GM13977 (cell line): ENCODE measurements at regions not wholly inside any gene's neighbourhood (a gene's known extent, or its start where the extent isn't known, plus 50 kb on each side); places are given as distances from the start of the nearest gene placed in this dataset.
"Not testable (repeated sequence)": the region's sequence is repeated elsewhere in the genome, so short reads cannot be mapped to it uniquely, and the experiment has no call there.

ENCODE experiments used
- DNase-seq: peaks from one replicate; pipeline ENCODE4 v3.0.0; 2012; ENCODE audit warnings: low spot score
- in situ Hi-C: fragments of 300-500 bp; cut with MboI; formaldehyde crosslinking; loops from one replicate; pipeline ENCODE4 v1.12.0; 2022; ENCODE audit warnings: low sequenced_read_pairs, low pct_unique_long_range_greater_than_20kb, mixed read lengths, inconsistent platforms; ENCODE audit not compliant: unreplicated experiment
- TF ChIP-seq, protein P1 (sequence below): IDR thresholded peaks from 2 replicates; pipeline ENCODE4 v1.5.1; 2012; ENCODE audit warnings: mild to moderate bottlenecking, control low read depth; ENCODE audit not compliant: insufficient read depth; ENCODE audit errors: extremely low read depth, missing control alignments

DNA sequence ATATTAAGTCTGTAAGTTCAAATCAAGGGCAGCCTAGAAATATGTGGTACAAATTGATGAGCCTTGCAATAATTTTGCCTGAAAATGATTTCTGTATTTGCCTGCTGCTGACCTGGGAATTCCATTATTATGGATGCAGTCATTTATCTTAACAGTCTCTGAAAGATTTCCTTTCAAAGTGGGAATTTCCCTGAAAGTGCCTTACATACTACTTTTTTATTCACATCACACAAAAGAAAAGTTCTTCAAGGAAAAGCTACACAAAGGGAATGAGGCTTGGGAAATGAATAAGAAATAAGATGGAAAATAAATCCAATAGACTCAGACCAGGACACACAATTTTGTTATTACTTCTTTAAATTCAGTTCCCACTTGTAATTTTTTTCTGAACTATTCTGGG is 537.8 kb upstream of the PTGER4 start:
- TF ChIP-seq, protein P1, sequence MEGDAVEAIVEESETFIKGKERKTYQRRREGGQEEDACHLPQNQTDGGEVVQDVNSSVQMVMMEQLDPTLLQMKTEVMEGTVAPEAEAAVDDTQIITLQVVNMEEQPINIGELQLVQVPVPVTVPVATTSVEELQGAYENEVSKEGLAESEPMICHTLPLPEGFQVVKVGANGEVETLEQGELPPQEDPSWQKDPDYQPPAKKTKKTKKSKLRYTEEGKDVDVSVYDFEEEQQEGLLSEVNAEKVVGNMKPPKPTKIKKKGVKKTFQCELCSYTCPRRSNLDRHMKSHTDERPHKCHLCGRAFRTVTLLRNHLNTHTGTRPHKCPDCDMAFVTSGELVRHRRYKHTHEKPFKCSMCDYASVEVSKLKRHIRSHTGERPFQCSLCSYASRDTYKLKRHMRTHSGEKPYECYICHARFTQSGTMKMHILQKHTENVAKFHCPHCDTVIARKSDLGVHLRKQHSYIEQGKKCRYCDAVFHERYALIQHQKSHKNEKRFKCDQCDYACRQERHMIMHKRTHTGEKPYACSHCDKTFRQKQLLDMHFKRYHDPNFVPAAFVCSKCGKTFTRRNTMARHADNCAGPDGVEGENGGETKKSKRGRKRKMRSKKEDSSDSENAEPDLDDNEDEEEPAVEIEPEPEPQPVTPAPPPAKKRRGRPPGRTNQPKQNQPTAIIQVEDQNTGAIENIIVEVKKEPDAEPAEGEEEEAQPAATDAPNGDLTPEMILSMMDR: no peak

DNA sequence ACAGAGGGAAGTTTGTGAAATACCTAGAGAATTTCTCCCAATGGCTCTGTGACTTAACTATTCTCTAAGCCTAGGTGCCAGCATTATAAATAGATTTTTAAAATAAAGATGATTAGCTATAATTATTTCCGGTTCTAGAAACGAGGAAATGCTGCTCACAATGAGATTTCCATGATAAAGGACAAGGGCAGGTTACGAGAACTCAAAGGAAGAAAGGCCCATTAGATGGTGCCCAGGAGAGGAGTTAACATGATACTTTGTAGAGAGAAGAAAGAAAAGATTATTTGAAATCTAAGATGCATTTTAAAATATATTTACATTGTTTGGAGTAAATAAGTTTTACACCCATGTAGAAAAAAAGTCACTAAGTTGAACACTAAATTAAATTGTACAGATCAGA is 538.3 kb upstream of the PTGER4 start:
- no peak for DNase-seq
- TF ChIP-seq, protein P1: no peak
- in situ Hi-C loops: no loop called here

More for the DNA sequence above, 537.8 kb upstream of the PTGER4 start:
- in situ Hi-C loops: no loop called here
- DNase-seq: no peak

DNA sequence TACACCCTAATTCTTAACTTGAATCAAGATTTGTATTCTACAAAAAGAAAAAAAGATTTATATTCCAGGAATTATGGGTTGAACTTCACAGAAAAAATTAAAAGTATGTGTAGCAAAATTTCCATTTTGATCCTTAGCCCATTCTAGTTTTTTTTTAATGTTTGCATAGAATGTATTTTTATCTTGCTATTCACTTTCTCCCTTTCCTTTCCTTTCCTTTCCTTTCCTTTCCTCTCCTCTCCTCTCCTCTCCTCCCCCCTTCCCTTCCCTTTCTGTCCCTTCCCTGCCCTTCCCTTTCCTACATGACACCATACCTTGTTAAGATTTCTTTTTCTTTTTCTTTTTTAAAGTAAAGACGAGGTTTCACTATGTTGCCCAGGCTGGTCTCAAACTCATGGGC is 542.5 kb upstream of the PTGER4 start:
- no peak for DNase-seq
- in situ Hi-C loops: no loop called here
- TF ChIP-seq, protein P1: no peak

DNA sequence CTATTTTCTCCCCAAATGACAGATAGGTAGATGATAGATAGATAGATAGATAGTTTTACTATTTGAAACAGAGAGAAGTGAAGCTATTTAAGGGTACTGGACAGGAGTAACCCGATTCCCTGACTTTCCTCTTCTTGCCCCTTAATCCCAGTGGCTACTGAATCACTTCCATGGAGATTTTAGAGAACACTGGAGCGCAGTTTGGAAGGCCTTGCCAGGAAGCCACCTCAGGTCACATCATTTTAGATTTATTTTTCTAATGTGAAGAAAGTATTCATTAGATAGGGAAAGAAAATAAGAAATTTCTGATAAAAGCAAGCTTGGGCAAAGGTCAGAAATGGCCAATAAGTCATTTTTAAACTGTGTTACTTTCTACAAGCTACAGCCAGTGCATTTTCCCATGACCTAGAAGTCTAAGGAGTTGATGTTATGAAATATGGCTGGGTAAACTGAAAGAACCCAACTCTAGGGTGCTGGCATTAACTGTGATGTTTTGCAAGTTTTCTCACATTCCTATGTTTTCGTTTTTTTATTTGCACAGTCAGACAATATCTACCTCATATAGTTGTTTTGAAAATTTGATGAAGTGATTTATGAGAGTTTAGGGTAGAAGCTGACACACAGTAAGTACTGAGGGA is 544.7 kb upstream of the PTGER4 start:
- DNase-seq: no peak
- TF ChIP-seq, protein P1: no peak
- in situ Hi-C loops: no loop called here

DNA sequence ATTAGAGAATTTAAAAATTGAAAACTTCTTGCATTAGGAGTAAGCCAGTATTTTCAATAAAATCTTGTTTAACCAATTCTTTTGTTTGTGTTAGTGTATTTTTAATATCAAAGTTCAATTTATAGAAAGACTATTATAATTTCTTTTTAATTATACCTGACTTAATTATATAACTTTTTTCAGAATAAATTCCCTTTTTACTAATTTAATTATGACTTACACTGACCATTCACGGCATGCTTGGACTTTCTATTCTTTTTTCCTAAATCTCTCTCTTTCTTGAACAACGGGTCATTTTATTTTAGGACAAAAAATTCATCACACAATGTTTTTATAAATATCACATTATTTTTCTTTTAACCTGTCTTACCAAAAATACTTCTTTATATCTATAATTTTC is 555.3 kb upstream of the PTGER4 start:
- in situ Hi-C loops: no loop called here
- DNase-seq: no peak

DNA sequence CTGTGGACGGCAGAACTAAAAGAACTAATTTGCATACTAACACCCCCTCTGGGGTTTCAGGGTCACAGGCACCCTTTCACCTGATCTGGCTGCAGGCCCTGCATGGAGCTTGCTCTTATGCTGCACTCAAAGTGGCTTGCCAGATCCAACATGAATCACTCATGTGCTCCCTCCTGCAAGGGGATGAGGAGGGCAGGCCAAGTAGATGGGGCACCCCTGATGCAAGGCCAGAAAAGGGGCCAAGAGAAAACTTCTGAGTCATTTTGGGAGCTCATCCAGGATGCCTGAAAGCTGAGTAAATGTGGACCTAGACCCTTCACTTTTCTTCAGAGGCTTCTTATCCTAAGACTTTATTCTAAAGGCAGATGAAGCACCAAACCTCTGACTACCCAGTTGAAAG is 558.5 kb upstream of the PTGER4 start:
- DNase-seq: no peak
- in situ Hi-C loops: no loop called here
- TF ChIP-seq, protein P1: no peak

More for the DNA sequence above, 555.3 kb upstream of the PTGER4 start:
- TF ChIP-seq, protein P1: no peak

DNA sequence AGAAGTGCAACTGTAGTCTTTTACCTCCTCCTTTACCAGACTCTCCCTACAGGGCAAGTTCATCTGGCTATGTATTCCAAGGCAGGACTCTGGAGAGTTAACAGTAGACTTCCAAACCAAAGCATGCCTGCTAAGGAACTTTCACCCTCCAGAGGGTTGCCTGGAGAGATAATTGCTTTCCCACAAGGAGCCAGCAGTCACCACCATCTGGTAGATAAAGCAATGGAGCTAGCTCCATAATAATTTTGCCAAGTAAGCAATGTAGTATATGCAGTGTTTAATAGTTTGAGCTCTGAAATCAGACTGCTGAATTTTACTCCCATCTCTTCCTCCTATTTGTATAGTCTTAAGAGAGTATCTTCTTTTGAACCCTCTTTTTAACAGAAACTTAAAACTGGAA is 566.8 kb upstream of the PTGER4 start:
- TF ChIP-seq, protein P1: no peak
- no peak for DNase-seq
- in situ Hi-C loops: no loop called here

DNA sequence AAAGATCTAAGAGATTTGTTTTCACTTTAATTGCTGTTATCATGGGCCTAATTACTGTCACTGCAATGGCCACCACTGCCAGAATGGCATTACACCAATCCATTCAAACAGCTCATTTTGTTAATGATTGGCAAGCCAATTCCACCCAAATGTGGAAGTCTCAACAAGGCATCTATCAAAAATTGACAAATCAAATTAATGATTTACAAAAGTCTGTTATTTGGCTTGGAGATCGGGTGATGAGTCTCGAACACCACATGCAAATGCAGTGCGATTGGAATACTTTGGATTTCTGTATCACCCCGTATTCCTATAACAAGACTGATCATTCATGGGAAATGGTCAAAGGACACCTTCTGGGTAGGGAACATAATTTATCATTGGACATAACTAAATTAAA is 568.7 kb upstream of the PTGER4 start:
- in situ Hi-C loops, DNase-seq: not testable (repeated sequence)

DNA sequence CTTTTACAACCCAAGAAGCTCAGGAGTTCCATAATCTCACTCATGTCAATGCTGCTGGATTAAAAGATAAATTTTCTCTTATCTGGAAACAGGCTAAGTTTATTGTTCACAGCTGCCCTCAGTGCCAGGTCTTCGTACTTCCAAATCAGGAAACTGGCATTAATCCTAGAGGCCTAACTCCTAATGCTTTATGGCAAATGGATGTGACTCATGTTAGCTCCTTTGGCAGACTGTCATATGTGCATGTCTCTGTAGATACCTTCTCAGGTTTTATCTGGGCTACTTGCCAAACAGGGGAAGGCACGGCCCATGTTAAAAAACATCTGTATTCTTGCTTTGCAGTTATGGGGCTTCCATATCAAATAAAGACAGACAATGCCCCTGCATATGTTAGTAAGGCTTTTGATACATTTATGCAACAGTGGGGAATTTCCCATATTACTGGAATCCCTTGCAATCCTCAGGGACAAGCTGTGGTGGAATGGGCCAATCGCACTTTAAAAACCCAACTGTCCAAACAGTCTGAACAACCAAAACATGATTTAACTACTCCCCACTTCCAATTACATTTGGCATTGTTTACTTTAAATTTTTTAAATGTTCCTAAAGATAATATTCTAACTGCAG is 570.8 kb upstream of the PTGER4 start:
- in situ Hi-C loops, DNase-seq: not testable (repeated sequence)

DNA sequence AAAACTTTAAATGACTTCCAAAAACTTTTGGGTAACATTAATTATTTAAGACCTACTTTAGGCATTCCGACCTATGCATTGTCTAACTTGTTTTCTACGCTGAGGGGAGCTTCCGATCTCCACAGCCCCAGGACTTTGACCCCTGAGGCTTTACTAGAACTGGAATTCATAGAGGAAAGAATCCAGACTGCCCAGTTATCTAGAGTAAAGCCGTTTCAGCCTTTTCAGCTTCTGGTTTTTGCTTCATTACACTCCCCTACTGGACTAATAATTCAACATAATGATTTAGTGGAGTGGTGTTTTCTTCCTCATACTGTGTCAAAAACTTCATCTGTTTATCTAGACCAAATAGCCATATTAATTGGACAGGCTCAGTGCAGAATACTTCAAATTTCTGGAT is 571.9 kb upstream of the PTGER4 start:
- in situ Hi-C loops, DNase-seq: not testable (repeated sequence)
